NCI-H774 (cell line): ENCODE measurements at regions not wholly inside any gene's neighbourhood (a gene's known extent, or its start where the extent isn't known, plus 50 kb on each side); places are given as distances from the start of the nearest gene placed in this dataset.
A peak's percentile ranks its signal among the peaks of the same experiment; 100 is the strongest.
"Not testable (repeated sequence)": the region's sequence is repeated elsewhere in the genome, so short reads cannot be mapped to it uniquely, and the experiment has no call there.

ENCODE experiments used
- DNase-seq: peaks from one replicate; lab custom pipeline; 2025; lab: John Stamatoyannopoulos, UW

GRCh38 chr6:78807655-78808355 lies 59.5 kb upstream of the IRAK1BP1 start:
- DNase-seq = not testable (repeated sequence)

GRCh38 chr6:78808356-78808891 lies 58.9 kb upstream of the IRAK1BP1 start:
- no peak for DNase-seq

- no peak for DNase-seq
Observed at GRCh38 chr6:78808933-78809332, 58.4 kb upstream of the IRAK1BP1 start.

GRCh38 chr6:78810146-78810545 lies 57.2 kb upstream of the IRAK1BP1 start:
- DNase-seq = peak; percentile 60

GRCh38 chr6:78810698-78811097 lies 56.7 kb upstream of the IRAK1BP1 start:
- no peak for DNase-seq
